Motor neuron (in vitro differentiated cells): ENCODE measurements at regions not wholly inside any gene's neighbourhood (a gene's known extent, or its start where the extent isn't known, plus 50 kb on each side); places are given as distances from the start of the nearest gene placed in this dataset.

Source experiments
- ATAC-seq, 8 experiments: fragments of 200-7000 bp; cut with Tn5 transposase; replicated peaks in 6 of 8; 2 replicates each; pipeline ENCODE4 v1.8.0; 2021; ENCODE audit warnings: mild to moderate bottlenecking in 8 of 8, moderate library complexity in 8 of 8
- H3K27ac ChIP-seq, 2 donors: fragments of 250-450 bp; sonication (Bioruptor Pico); 2 replicates each; pipeline ENCODE4 v1.9.0; 2021; ENCODE audit warnings: antibody characterized with exemption in 2 of 2, mild to moderate bottlenecking in 2 of 2, moderate library complexity in 1 of 2
- H3K4me1 ChIP-seq, 2 donors: fragments of 250-450 bp; sonication (Bioruptor Pico); replicated peaks in 1 of 2; 2 replicates each; pipeline ENCODE4 v1.6.1; 2021; ENCODE audit warnings: antibody characterized with exemption in 2 of 2, mild to moderate bottlenecking in 2 of 2, moderate library complexity in 1 of 2
- H3K4me3 ChIP-seq, 5 donors: fragments of 250-450 bp; sonication (Bioruptor Pico); 2 replicates each; pipeline ENCODE4 v1.9.0; 2021; ENCODE audit warnings: antibody characterized with exemption in 5 of 5, mild to moderate bottlenecking in 5 of 5, moderate library complexity in 4 of 5
- WGBS, 10 experiments: fragments of 450-650 bp; shearing (Covaris generic); methylation state at CpG; one replicate each; pipeline ENCODE4 v1.0.0; 2022; 5-methylcytosine and 5-hydroxymethylcytosine counted together
- in situ Hi-C, 9 experiments: fragments of 400-800 bp; cut with MboI; loops; one replicate each; pipeline ENCODE4 v1.15.0; 2021; ENCODE audit warnings: low sequenced_read_pairs in 9 of 9, low pct_unique_long_range_greater_than_20kb in 2 of 9; ENCODE audit not compliant: unreplicated experiment in 9 of 9

- in situ Hi-C loops = no loop called here
These were observed 361.0 kb downstream of the GRXCR1 start for GRCh38 chr4:43253541-43253940.

GRCh38 chr4:43264730-43265129 is 372.2 kb downstream of the GRXCR1 start:
- in situ Hi-C loops = no loop called here
- no peak overlapping the region for H3K27ac ChIP-seq
- H3K4me3 ChIP-seq = no peak overlapping the region
- no peak for ATAC-seq
- H3K4me1 ChIP-seq = no peaks in the 10 kb centered on the region

More at GRCh38 chr4:43253541-43253940, 361.0 kb downstream of the GRXCR1 start:
- no peak overlapping the region for H3K4me3 ChIP-seq
- ATAC-seq = no peak
- no peak overlapping the region for H3K27ac ChIP-seq
- H3K4me1 ChIP-seq = no peaks in the 10 kb centered on the region

- ATAC-seq = no peak
- H3K4me3 ChIP-seq = no peak overlapping the region
- in situ Hi-C loops = no loop called here
These were observed 379.4 kb downstream of the GRXCR1 start for GRCh38 chr4:43271946-43272345.

GRCh38 chr4:43274376-43274775 is 381.9 kb downstream of the GRXCR1 start:
- WGBS, 10 experiments = 0 to 100% (median 59%) methylated on average over 1 to 2 of the region's 2 CpGs
- in situ Hi-C loops = no loop called here
- no peak overlapping the region for H3K27ac ChIP-seq
- H3K4me1 ChIP-seq = peaks cover 0 to 4% of the 10 kb centered on the region in 2 donors
- H3K4me3 ChIP-seq = no peak overlapping the region
- ATAC-seq = no peak

More at GRCh38 chr4:43271946-43272345, 379.4 kb downstream of the GRXCR1 start:
- Histone ChIP-seq H3K4me1 (peaks cover 0 to 4% of the 10 kb centered on the region in 2 donors), H3K27ac (no peak overlapping the region)
- WGBS, 10 experiments = 0 to 90% (median 31%) methylated on average over 1 of the region's 1 CpG; no CpG with 5 or more reads in 2 of the 10 experiments

- in situ Hi-C loops = no loop called here
- no peak overlapping the region for H3K27ac ChIP-seq
- ATAC-seq = no peak
- no peak overlapping the region for H3K4me3 ChIP-seq
- WGBS, 10 experiments = 36 to 100% (median 92%) methylated on average over 1 of the region's 1 CpG; no CpG with 5 or more reads in 1 of the 10 experiments
- peaks cover 0 to 4% of the 10 kb centered on the region in 2 donors for H3K4me1 ChIP-seq
These were observed 383.3 kb downstream of the GRXCR1 start for GRCh38 chr4:43275779-43276178.

GRCh38 chr4:43276321-43276720 is 383.8 kb downstream of the GRXCR1 start:
- no peak overlapping the region for H3K27ac ChIP-seq
- no peak overlapping the region for H3K4me3 ChIP-seq
- H3K4me1 ChIP-seq = peaks cover 0 to 4% of the 10 kb centered on the region in 2 donors
- in situ Hi-C loops = no loop called here
- ATAC-seq = peak in 4 of 8 experiments; percentile 16 to 74 (median 48)
- WGBS, 10 experiments = 0 to 60% (median 39%) methylated on average over 1 of the region's 1 CpG; no CpG with 5 or more reads in 4 of the 10 experiments

- ATAC-seq = peak in 6 of 8 experiments; percentile 48 to 82 (median 65)
- Histone ChIP-seq H3K4me3 (no peak overlapping the region), H3K4me1 (peaks cover 0 to 4% of the 10 kb centered on the region in 2 donors), H3K27ac (no peak overlapping the region)
- in situ Hi-C loops = no loop called here
- 0 to 75% (median 40%) methylated on average over 1 of the region's 1 CpG; no CpG with 5 or more reads in 2 of the 10 experiments for WGBS, 10 experiments
These were observed 384.5 kb downstream of the GRXCR1 start for GRCh38 chr4:43277003-43277402.

GRCh38 chr4:43282534-43282933 is 390.0 kb downstream of the GRXCR1 start:
- no peak overlapping the region for H3K4me3 ChIP-seq
- ATAC-seq = no peak
- no peak overlapping the region for H3K27ac ChIP-seq
- in situ Hi-C loops = no loop called here
- no peaks in the 10 kb centered on the region for H3K4me1 ChIP-seq
- WGBS, 10 experiments = 0 to 100% (median 83%) methylated on average over 1 of the region's 1 CpG; no CpG with 5 or more reads in 3 of the 10 experiments

GRCh38 chr4:43286137-43286536 is 393.6 kb downstream of the GRXCR1 start:
- 0 to 73% (median 63%) methylated on average over 1 of the region's 1 CpG; no CpG with 5 or more reads in 2 of the 10 experiments for whole genome bisulfite sequencing, 10 experiments
- H3K4me3 ChIP-seq = no peak overlapping the region
- no peaks in the 10 kb centered on the region for H3K4me1 ChIP-seq
- no peak overlapping the region for H3K27ac ChIP-seq
- in situ Hi-C loops = no loop called here
- ATAC-seq = no peak

- no peak overlapping the region for H3K27ac ChIP-seq
- in situ Hi-C loops = no loop called here
- H3K4me3 ChIP-seq = no peak overlapping the region
- H3K4me1 ChIP-seq = no peaks in the 10 kb centered on the region
- peak in 3 of 8 experiments; percentile 33 to 58 (median 34) for ATAC-seq
- 64 to 100% (median 93%) methylated on average over 1 to 2 of the region's 2 CpGs for WGBS, 10 experiments
These were observed 404.5 kb downstream of the GRXCR1 start for GRCh38 chr4:43296946-43297528.

GRCh38 chr4:43316813-43317212 is 424.3 kb downstream of the GRXCR1 start:
- Histone ChIP-seq H3K4me1 (peaks cover 0 to 8% of the 10 kb centered on the region in 2 donors), H3K27ac (no peak overlapping the region), H3K4me3 (no peak overlapping the region)
- ATAC-seq = no peak
- WGBS, 10 experiments = 13 to 100% (median 70%) methylated on average over 1 of the region's 1 CpG; no CpG with 5 or more reads in 3 of the 10 experiments
- in situ Hi-C loops = no loop called here

GRCh38 chr4:43325220-43325967 is 432.9 kb downstream of the GRXCR1 start:
- H3K27ac ChIP-seq = no peak overlapping the region
- ATAC-seq = no peak
- no peak overlapping the region for H3K4me3 ChIP-seq
- WGBS, 10 experiments = 14 to 86% (median 64%) methylated on average over 1 to 4 of the region's 4 CpGs
- in situ Hi-C loops = no loop called here
- H3K4me1 ChIP-seq = peaks cover 0 to 8% of the 10 kb centered on the region in 2 donors

- H3K4me3 ChIP-seq = no peak overlapping the region
- in situ Hi-C loops = no loop called here
- peak in 2 of 8 experiments; percentile 58 to 62 for ATAC-seq
- H3K4me1 ChIP-seq = no peaks in the 10 kb centered on the region
- 0 to 100% (median 76%) methylated on average over 1 of the region's 1 CpG for WGBS, 10 experiments
- no peak overlapping the region for H3K27ac ChIP-seq
These were observed 437.8 kb downstream of the GRXCR1 start for GRCh38 chr4:43330288-43330687.
